GM06990 (cell line): ENCODE measurements at regions not wholly inside any gene's neighbourhood (a gene's known extent, or its start where the extent isn't known, plus 50 kb on each side); places are given as distances from the start of the nearest gene placed in this dataset.

Experiments
- DNase-seq: peaks from one replicate; pipeline ENCODE4 v3.0.0-alpha.2; 2011; ENCODE audit not compliant: insufficient read length; ENCODE audit errors: extremely low read depth
- H3K27me3 ChIP-seq: replicated peaks from 2 replicates; pipeline ENCODE4 v1.6.0; 2011; ENCODE audit warnings: low read length; ENCODE audit not compliant: control insufficient read depth, insufficient read depth
- H3K36me3 ChIP-seq: 2 replicates; pipeline ENCODE4 v1.5.1; 2011; ENCODE audit warnings: low read length; ENCODE audit not compliant: control insufficient read depth, insufficient read depth
- H3K4me3 ChIP-seq: replicated peaks from 2 replicates; pipeline ENCODE4 v1.5.1; 2011; ENCODE audit warnings: low read depth, mild to moderate bottlenecking, control low read depth, low read length
- CTCF ChIP-seq: IDR thresholded peaks from 2 replicates; pipeline ENCODE4 v1.5.1; 2011; ENCODE audit warnings: low read length, control low read depth, mild to moderate bottlenecking, inconsistent platforms; ENCODE audit not compliant: insufficient read depth, poor library complexity, severe bottlenecking

GRCh38 chr3:82100378-82100777 lies 338.9 kb upstream of the GBE1 start:
- TF ChIP-seq CTCF: no peak
- no peak overlapping the region for H3K4me3 ChIP-seq
- no peaks in the 10 kb centered on the region for H3K36me3 ChIP-seq
- DNase-seq: no peak
- H3K27me3 ChIP-seq: no peaks in the 10 kb centered on the region

- no peaks in the 10 kb centered on the region for H3K36me3 ChIP-seq
- no peaks in the 10 kb centered on the region for H3K27me3 ChIP-seq
- no peak for DNase-seq
- no peak overlapping the region for H3K4me3 ChIP-seq
- TF ChIP-seq CTCF: no peak
Observed at GRCh38 chr3:82093641-82094040, 332.2 kb upstream of the GBE1 start.

GRCh38 chr3:82088749-82089148 lies 327.3 kb upstream of the GBE1 start:
- Histone ChIP-seq H3K36me3 (no peaks in the 10 kb centered on the region), H3K27me3 (no peaks in the 10 kb centered on the region), H3K4me3 (no peak overlapping the region)
- no peak for DNase-seq
- no peak for TF ChIP-seq CTCF

GRCh38 chr3:82087958-82088357 lies 326.5 kb upstream of the GBE1 start:
- DNase-seq: no peak
- H3K4me3 ChIP-seq: no peak overlapping the region
- no peak for TF ChIP-seq CTCF
- no peaks in the 10 kb centered on the region for H3K27me3 ChIP-seq
- H3K36me3 ChIP-seq: no peaks in the 10 kb centered on the region

- no peak for DNase-seq
- TF ChIP-seq CTCF: no peak
- no peak overlapping the region for H3K4me3 ChIP-seq
- H3K36me3 ChIP-seq: no peaks in the 10 kb centered on the region
- no peaks in the 10 kb centered on the region for H3K27me3 ChIP-seq
Observed at GRCh38 chr3:82085851-82086475, 324.5 kb upstream of the GBE1 start.

GRCh38 chr3:82085356-82085755 lies 323.9 kb upstream of the GBE1 start:
- Histone ChIP-seq H3K4me3 (no peak overlapping the region), H3K27me3 (no peaks in the 10 kb centered on the region), H3K36me3 (no peaks in the 10 kb centered on the region)
- no peak for DNase-seq
- TF ChIP-seq CTCF: no peak
